Keratinocyte (primary cell): ENCODE measurements at regions not wholly inside any gene's neighbourhood (a gene's known extent, or its start where the extent isn't known, plus 50 kb on each side); places are given as distances from the start of the nearest gene placed in this dataset.

Experiments used
- EZH2 ChIP-seq: IDR thresholded peaks from one replicate; pipeline ENCODE4 v1.6.1; 2012; ENCODE audit warnings: inconsistent platforms, mild to moderate bottlenecking, low read length, moderate library complexity
- TF ChIP-seq, protein P1 (sequence below), 3 experiments: IDR thresholded peaks in 1 of 3; conservative IDR thresholded peaks in 1 of 3; optimal IDR thresholded peaks in 1 of 3; 2 replicates in 2 of 3; 3 replicates in 1 of 3; pipeline versions ENCODE3 to v1.5.1; 2011; ENCODE audit warnings: low read length in 3 of 3, mild to moderate bottlenecking in 3 of 3, moderate library complexity in 2 of 3, control low read depth in 1 of 3, inconsistent platforms in 1 of 3; ENCODE audit not compliant: insufficient read depth in 2 of 3; ENCODE audit errors: extremely low read depth in 1 of 3

- TF ChIP-seq, protein P1, sequence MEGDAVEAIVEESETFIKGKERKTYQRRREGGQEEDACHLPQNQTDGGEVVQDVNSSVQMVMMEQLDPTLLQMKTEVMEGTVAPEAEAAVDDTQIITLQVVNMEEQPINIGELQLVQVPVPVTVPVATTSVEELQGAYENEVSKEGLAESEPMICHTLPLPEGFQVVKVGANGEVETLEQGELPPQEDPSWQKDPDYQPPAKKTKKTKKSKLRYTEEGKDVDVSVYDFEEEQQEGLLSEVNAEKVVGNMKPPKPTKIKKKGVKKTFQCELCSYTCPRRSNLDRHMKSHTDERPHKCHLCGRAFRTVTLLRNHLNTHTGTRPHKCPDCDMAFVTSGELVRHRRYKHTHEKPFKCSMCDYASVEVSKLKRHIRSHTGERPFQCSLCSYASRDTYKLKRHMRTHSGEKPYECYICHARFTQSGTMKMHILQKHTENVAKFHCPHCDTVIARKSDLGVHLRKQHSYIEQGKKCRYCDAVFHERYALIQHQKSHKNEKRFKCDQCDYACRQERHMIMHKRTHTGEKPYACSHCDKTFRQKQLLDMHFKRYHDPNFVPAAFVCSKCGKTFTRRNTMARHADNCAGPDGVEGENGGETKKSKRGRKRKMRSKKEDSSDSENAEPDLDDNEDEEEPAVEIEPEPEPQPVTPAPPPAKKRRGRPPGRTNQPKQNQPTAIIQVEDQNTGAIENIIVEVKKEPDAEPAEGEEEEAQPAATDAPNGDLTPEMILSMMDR (optimal IDR thresholded peaks at IDR 0.05 in 1 of 3, IDR thresholded peaks at IDR 0.05 in 1 of 3, conservative IDR thresholded peaks at IDR 0.05 in 1 of 3; ENCODE audit: extremely low read depth in 1 of 3, insufficient read depth in 2 of 3, low read length in 3 of 3), result no peak
- no peak for TF ChIP-seq EZH2
Observed at GRCh38 chr3:68129065-68129464, 474.7 kb upstream of the SUCLG2 start.
